AG09319 (cell line): ENCODE measurements at regions not wholly inside any gene's neighbourhood (a gene's known extent, or its start where the extent isn't known, plus 50 kb on each side); places are given as distances from the start of the nearest gene placed in this dataset.
"Not testable (repeated sequence)": the region's sequence is repeated elsewhere in the genome, so short reads cannot be mapped to it uniquely, and the experiment has no call there.

Experiments
- DNase-seq: peaks from one replicate; pipeline ENCODE4 v3.0.0-alpha.2; 2010; ENCODE audit warnings: low read depth; ENCODE audit errors: extremely low read depth
- TF ChIP-seq, protein P1 (sequence below): IDR thresholded peaks from 2 replicates; pipeline ENCODE4 v1.5.1; 2011; ENCODE audit warnings: low read depth, mild to moderate bottlenecking, inconsistent platforms, low read length, moderate library complexity

GRCh38 chrX:140164391-140164790, 199.1 kb upstream of the CXorf66 start:
- TF ChIP-seq, protein P1, sequence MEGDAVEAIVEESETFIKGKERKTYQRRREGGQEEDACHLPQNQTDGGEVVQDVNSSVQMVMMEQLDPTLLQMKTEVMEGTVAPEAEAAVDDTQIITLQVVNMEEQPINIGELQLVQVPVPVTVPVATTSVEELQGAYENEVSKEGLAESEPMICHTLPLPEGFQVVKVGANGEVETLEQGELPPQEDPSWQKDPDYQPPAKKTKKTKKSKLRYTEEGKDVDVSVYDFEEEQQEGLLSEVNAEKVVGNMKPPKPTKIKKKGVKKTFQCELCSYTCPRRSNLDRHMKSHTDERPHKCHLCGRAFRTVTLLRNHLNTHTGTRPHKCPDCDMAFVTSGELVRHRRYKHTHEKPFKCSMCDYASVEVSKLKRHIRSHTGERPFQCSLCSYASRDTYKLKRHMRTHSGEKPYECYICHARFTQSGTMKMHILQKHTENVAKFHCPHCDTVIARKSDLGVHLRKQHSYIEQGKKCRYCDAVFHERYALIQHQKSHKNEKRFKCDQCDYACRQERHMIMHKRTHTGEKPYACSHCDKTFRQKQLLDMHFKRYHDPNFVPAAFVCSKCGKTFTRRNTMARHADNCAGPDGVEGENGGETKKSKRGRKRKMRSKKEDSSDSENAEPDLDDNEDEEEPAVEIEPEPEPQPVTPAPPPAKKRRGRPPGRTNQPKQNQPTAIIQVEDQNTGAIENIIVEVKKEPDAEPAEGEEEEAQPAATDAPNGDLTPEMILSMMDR, result no peak
- no peak for DNase-seq

GRCh38 chrX:140163371-140164159, 198.2 kb upstream of the CXorf66 start:
- no peak for DNase-seq
- TF ChIP-seq, protein P1, result no peak

DNA sequence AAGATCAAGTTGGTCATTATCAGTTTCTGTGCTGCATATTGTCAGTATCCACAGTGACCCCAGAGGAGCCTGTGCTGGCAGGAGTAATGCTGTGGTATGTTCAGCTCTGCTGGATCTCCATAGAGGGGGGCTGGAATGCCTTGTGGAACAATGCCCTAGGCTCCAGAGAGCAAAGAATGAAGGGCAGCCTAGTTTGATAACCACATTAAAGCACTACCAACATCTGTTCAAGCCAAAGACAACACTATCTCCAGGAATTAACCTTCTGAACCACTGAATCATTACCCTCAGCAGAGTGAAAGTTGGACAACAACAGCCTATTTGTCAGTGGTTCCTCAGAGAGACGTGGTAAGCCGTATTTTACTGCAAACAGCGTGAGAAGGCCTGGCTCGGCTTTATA, 192.3 kb upstream of the CXorf66 start:
- TF ChIP-seq, protein P1, result no peak
- DNase-seq, result no peak

DNA sequence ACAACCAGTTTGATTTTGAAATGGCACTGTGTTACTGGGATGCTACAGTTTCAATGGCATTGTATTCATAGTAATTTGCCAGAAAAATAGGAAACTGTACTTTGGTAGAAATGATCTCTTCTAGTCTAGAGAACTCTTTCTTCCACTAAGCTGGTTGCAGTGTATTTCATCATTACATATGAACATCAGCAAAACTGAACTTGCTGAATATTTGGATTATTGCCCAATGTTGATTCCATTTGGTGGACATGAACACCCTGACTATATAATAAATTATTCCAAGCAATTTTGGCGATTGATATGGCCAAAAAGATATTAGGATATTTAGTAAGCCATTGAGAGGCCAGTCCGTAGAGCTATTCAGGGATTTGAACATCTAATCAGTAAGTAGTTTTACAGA, 191.8 kb upstream of the CXorf66 start:
- TF ChIP-seq, protein P1, result no peak
- no peak for DNase-seq

GRCh38 chrX:140151316-140151715, 186.0 kb upstream of the CXorf66 start:
- DNase-seq, result no peak
- TF ChIP-seq, protein P1, result no peak

- TF ChIP-seq, protein P1, result no peak
- no peak for DNase-seq
Measured at GRCh38 chrX:140149761-140150160, 184.4 kb upstream of the CXorf66 start.

GRCh38 chrX:140141444-140142029, 176.2 kb upstream of the CXorf66 start:
- no peak for DNase-seq

DNA sequence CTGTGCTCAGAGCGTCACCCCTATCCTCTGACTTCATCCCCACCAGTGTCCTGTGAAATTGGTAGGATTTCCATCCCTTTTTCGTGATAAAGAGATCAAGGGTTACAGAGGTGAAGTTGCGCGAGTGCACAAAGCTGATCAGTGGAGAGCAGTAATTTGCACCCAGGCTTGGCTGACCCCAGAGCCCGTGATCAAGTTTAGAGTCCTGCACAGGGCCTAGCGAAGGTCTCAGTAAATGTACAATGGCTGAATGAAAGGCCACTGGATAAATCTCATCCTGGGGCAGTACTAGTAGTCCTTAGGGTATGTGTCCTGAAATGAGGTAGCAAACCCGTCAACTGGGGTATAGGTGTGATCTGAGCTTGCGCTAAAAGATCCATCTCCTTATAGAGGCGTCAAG, 173.2 kb upstream of the CXorf66 start:
- DNase-seq, result not testable (repeated sequence)

More at GRCh38 chrX:140141444-140142029, 176.2 kb upstream of the CXorf66 start:
- TF ChIP-seq, protein P1, result peak; percentile 69

DNA sequence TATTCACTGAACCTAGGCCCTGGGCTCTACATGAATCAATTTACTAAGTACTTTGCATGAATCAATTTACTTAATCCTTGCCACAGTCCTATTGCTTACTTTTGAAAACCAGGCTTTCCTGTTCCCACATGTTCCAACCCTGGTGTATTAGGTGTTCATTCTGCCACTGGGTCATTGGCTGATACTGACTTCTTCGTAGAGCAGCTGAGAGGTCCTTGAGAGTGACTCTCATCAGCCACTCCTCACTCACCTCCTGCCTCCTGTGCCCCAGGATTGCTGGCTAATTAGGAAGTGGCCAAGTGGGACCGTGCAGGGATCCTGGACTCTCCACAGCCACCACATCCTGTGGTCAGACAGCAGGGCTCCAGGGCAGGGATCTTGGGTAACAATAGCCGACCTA, 172.7 kb upstream of the CXorf66 start:
- not testable (repeated sequence) for DNase-seq
